Activated T-cell treated with anti-CD3 and anti-CD28 coated beads, Interleukin-2, amount 50 U/mL, for 24 hours (primary cell): ENCODE measurements at regions not wholly inside any gene's neighbourhood (a gene's known extent, or its start where the extent isn't known, plus 50 kb on each side); places are given as distances from the start of the nearest gene placed in this dataset.
"Not testable (repeated sequence)": the region's sequence is repeated elsewhere in the genome, so short reads cannot be mapped to it uniquely, and the experiment has no call there.

Experiments
- DNase-seq: peaks from one replicate; pipeline ENCODE4 v3.0.0-alpha.2; 2020
- H3K27ac Mint-ChIP-seq: 2 replicates; pipeline ENCODE4 v1.8.0; 2020; ENCODE audit warnings: mild to moderate bottlenecking, mixed read lengths
- H3K27me3 Mint-ChIP-seq: 2 replicates; pipeline ENCODE4 v1.8.0; 2020; ENCODE audit warnings: mixed read lengths
- H3K36me3 Mint-ChIP-seq: 2 replicates; pipeline ENCODE4 v1.8.0; 2020; ENCODE audit warnings: low read depth, mixed read lengths
- H3K4me1 Mint-ChIP-seq: 2 replicates; pipeline ENCODE4 v1.8.0; 2020; ENCODE audit warnings: low read depth, mixed read lengths
- H3K4me3 Mint-ChIP-seq: 2 replicates; pipeline ENCODE4 v1.8.0; 2020; ENCODE audit warnings: mild to moderate bottlenecking, moderate library complexity, mixed read lengths
- H3K9me3 Mint-ChIP-seq: 2 replicates; pipeline ENCODE4 v1.8.0; 2020; ENCODE audit warnings: mixed read lengths

DNA sequence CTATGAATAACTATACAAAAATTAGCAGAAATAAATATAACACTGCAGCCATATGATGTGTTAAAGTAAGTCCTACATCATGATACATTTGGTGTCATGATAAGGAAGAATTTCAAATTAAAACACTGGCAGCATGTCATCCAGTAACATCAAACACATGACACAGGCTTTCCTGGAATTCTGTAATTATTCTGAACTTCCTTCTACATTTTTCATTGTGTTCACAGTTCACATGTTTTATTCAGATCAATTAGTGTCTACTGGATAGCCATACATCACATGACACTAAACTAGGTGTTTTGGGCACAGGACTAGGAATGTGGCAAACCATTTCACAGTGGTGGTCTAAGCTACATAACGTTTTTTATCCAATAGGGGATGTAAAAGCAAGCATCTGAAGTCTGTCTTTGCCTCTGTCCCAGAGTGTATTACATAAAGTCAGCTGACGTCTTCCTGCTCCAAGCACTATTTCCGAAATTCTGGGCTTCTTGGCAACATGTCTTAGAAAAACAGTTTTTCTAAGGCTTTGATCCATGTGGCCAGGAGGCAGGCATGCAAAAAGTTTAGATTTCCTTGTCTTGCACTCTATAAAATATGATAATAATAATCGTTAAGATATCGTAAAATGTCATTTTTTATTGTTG is 707.9 kb downstream of the CENPC start:
- H3K4me3 Mint-ChIP-seq, result no peak overlapping the region
- no peak overlapping the region for H3K27ac Mint-ChIP-seq
- DNase-seq, result no peak
- no peaks in the 10 kb centered on the region for H3K27me3 Mint-ChIP-seq
- H3K9me3 Mint-ChIP-seq, result peaks cover 12% of the 10 kb centered on the region
- H3K4me1 Mint-ChIP-seq, result no peaks in the 10 kb centered on the region
- no peaks in the 10 kb centered on the region for H3K36me3 Mint-ChIP-seq

DNA sequence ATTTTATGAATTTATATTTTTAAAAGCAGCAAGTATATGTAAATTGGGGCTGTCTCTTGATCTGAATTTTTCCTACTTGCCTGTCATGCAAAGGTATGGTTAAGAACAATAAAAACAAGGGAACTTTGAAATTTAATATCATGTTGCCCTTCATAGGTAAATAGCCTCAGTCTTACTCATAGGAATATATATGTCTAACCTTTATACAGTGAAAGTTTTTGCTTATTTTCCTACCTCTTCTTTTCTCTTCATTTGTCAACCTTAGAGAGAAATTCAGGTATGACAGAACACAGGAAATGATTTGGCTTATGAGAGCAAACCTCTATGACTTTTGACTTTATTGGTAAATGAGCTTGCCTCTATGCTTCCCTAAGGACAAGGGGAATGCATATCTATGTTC is 716.0 kb downstream of the CENPC start:
- H3K4me1 Mint-ChIP-seq, result no peaks in the 10 kb centered on the region
- H3K9me3 Mint-ChIP-seq, result peaks cover 9% of the 10 kb centered on the region
- DNase-seq, result no peak
- no peak overlapping the region for H3K4me3 Mint-ChIP-seq
- no peaks in the 10 kb centered on the region for H3K27me3 Mint-ChIP-seq
- H3K36me3 Mint-ChIP-seq, result no peaks in the 10 kb centered on the region
- no peak overlapping the region for H3K27ac Mint-ChIP-seq

DNA sequence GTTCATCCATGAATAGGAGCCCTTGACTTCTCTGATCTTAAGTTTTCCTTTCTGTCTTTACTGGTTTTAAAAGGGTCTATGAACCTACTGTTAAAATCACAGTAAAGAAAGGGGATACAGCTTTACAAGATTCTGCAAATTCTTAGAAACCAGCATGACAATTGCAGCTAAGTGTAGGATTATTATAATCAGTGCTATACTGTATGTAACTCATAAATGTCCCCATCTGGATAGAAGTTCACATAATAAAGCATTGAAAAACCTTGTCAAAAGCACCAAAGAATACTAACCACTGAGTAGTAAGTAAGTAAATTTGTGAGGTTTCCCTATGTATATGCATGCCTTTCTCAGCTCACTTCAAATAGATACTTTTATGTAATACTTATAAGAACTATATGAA is 724.6 kb downstream of the CENPC start:
- Mint-ChIP-seq H3K9me3 (peaks cover 5% of the 10 kb centered on the region), H3K36me3 (no peaks in the 10 kb centered on the region), H3K4me3 (no peak overlapping the region), H3K27ac (no peak overlapping the region), H3K27me3 (no peaks in the 10 kb centered on the region), H3K4me1 (no peaks in the 10 kb centered on the region)
- no peak for DNase-seq

DNA sequence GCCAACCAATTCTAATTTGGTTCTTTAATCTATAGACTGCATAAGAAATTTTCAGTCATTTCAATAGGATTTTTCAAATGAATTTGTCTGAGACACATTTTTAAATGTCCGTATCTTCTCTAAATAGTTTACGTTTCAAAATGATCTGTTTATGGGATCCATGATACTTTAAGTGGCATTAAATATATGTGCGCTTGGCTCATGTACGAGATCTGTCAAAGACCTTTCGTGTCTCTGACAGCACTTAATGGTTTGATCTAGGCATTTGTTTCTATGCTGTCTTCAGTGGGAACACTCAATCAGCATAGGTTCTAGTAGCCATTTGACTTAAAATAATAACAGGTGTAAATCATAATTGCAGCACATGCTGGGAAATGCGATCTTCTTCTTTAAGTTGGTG is 731.0 kb downstream of the CENPC start:
- Mint-ChIP-seq H3K4me3 (no peak overlapping the region), H3K27me3 (no peaks in the 10 kb centered on the region), H3K36me3 (no peaks in the 10 kb centered on the region), H3K9me3 (peaks cover 9% of the 10 kb centered on the region), H3K27ac (no peak overlapping the region), H3K4me1 (no peaks in the 10 kb centered on the region)
- DNase-seq, result no peak

DNA sequence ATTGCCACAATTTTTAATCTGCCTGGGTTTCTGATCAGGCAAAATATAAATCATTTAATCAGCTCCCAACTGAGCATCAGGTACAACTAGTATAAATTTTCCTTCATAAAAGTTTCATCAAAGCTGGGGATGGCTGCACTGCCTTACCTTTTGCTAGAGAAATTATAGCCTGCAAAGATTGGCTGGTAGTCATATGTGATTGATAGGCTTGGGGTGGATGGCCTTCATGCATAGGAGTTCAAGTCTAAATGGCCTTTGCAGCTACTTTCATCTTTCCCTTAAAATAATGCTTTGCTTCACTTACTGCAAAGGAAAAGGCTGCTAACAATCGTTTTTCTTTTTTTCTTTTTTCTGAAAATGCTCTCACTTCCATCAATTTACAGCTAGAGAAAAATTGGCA is 739.7 kb downstream of the CENPC start:
- H3K4me3 Mint-ChIP-seq, result no peak overlapping the region
- DNase-seq, result no peak
- H3K36me3 Mint-ChIP-seq, result no peaks in the 10 kb centered on the region
- H3K9me3 Mint-ChIP-seq, result peaks cover 10% of the 10 kb centered on the region
- H3K27me3 Mint-ChIP-seq, result no peaks in the 10 kb centered on the region
- no peaks in the 10 kb centered on the region for H3K4me1 Mint-ChIP-seq
- no peak overlapping the region for H3K27ac Mint-ChIP-seq

DNA sequence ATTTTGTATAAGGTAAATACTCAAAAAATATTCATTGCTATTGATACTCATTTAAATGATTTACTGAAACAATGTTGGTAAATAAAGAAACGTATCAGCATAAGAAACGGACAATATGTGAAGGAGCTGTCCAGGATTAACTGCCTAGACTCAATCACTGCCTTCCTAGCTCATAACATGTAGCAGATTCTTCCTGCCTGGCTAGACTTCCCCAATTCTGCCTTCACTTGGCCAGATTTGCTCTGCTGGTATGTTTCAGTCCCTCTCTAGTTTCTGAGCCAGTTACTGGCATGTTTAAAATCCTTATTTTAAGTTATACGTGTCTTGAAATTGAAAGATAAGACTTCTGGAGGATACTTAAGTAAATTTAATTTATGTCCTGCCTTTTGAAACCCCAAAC is 740.3 kb downstream of the CENPC start:
- H3K36me3 Mint-ChIP-seq, result no peaks in the 10 kb centered on the region
- H3K4me3 Mint-ChIP-seq, result no peak overlapping the region
- H3K27ac Mint-ChIP-seq, result no peak overlapping the region
- H3K27me3 Mint-ChIP-seq, result no peaks in the 10 kb centered on the region
- DNase-seq, result no peak
- H3K4me1 Mint-ChIP-seq, result no peaks in the 10 kb centered on the region
- peaks cover 10% of the 10 kb centered on the region for H3K9me3 Mint-ChIP-seq

DNA sequence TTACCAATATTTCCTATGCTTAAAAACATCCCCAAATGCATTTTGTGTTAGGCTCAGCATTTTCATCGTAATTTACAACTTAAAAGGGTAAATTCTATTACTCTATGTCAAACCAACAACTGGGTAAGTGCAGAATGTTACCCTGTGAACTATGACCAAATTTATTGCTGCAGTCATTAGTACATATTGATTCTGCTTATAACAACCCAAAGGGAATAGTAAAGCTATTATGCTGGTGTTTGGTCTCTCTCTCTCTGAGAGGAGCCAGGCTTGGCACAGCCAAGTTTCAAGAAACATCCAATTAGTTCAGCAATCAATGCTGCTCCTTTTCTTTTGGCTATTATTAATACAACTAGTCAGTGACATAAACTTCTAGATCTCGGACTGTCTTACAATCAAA is 747.7 kb downstream of the CENPC start:
- no peak overlapping the region for H3K4me3 Mint-ChIP-seq
- H3K27me3 Mint-ChIP-seq, result no peaks in the 10 kb centered on the region
- no peak for DNase-seq
- no peaks in the 10 kb centered on the region for H3K4me1 Mint-ChIP-seq
- no peak overlapping the region for H3K27ac Mint-ChIP-seq
- H3K36me3 Mint-ChIP-seq, result no peaks in the 10 kb centered on the region
- peaks cover 9% of the 10 kb centered on the region for H3K9me3 Mint-ChIP-seq

DNA sequence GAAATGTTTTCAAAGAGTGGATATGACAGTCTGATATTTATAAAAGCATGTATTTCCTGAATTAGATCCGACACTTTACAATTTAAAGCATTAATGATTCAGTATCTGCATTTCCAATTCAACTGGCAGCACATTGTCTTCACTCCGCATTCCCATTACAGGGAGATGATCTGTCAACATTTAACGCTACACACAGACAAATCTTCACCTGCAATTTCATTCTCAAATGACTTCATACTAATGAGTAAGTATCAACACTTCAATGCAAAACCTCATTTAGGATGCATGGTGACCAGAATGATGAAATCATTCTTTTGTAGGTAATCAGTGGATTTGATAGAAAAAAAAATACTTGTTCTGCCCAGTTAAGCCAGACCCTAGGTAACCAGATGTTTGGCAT is 749.6 kb downstream of the CENPC start:
- no peak for DNase-seq
- H3K4me3 Mint-ChIP-seq, result no peak overlapping the region
- H3K27ac Mint-ChIP-seq, result no peak overlapping the region
- no peaks in the 10 kb centered on the region for H3K36me3 Mint-ChIP-seq
- no peaks in the 10 kb centered on the region for H3K4me1 Mint-ChIP-seq
- no peaks in the 10 kb centered on the region for H3K27me3 Mint-ChIP-seq
- peaks cover 3% of the 10 kb centered on the region for H3K9me3 Mint-ChIP-seq

DNA sequence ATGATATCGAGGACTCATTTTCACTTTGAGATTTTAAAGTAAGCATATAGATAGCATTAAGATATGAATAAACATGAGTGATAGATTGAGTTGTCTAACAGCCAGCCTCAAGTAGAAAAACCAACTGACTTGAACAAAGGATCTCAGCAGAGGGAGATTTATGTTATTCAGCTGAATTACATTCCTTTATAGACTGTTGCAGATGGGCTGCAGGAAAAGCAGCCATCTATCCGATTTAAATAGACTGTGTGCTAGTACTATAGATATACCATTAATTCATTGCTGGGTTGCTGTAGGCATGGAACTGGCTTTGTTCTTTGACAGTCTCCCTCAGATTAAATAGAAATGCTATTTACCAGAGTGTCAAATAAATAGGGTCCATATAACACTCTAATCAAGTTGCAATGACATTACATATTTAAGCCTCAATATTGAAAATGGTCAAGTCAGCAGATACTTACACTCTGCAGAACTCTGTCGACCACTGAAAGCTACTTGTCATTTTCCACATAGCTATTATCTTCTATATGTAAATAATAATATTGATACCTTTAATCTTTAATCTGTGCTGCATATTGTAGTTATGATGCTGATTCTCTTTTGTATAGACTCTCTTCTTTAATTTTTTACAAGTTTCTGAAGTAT is 750.8 kb downstream of the CENPC start:
- Mint-ChIP-seq H3K4me3 (no peak overlapping the region), H3K27me3 (no peaks in the 10 kb centered on the region), H3K9me3 (peaks cover 3% of the 10 kb centered on the region), H3K27ac (no peak overlapping the region), H3K36me3 (no peaks in the 10 kb centered on the region), H3K4me1 (no peaks in the 10 kb centered on the region)
- DNase-seq, result no peak

DNA sequence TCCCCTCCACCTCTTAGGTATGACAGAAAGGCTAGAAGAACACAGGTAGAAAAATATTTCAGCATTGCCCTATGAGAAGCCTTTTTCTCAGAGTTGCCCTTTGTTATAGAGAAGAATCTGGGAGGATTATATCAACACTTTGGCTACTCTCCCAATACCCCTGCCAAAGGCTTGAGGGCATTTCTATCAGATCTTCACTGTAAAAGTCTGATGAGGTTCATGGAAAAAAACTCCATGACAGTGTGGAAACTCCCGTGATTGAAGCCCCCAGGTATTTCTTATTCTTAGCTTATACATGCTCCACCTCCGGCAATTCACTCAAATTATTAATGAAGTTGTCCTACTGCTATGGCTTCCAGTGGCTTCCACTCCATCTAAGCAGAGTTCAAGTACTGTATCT is 753.6 kb downstream of the CENPC start:
- no peak overlapping the region for H3K4me3 Mint-ChIP-seq
- H3K27me3 Mint-ChIP-seq, result no peaks in the 10 kb centered on the region
- no peaks in the 10 kb centered on the region for H3K36me3 Mint-ChIP-seq
- no peaks in the 10 kb centered on the region for H3K4me1 Mint-ChIP-seq
- no peak for DNase-seq
- H3K9me3 Mint-ChIP-seq, result peaks cover 3% of the 10 kb centered on the region
- no peak overlapping the region for H3K27ac Mint-ChIP-seq

DNA sequence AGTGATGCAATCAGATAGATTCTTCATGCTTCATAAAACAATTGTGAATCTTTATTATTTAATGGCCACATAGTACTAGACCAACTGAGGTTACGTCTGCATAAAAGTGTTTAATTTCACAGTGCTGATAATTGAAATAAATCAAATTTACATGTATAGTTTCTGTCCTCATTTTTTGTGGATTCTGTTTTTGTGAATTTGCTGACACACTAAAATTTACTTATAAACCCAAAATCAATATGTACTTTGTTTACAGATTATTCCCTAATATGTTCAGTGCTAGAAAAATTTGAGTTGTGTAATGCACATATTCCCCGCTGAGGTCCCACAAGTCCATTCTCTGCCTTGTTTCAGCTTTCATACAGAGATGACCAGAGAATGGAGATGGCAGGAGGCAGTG is 759.8 kb downstream of the CENPC start:
- Mint-ChIP-seq H3K36me3 (no peaks in the 10 kb centered on the region), H3K9me3 (peaks cover 4% of the 10 kb centered on the region), H3K27ac (no peak overlapping the region), H3K4me1 (no peaks in the 10 kb centered on the region), H3K27me3 (no peaks in the 10 kb centered on the region), H3K4me3 (no peak overlapping the region)
- DNase-seq, result no peak

DNA sequence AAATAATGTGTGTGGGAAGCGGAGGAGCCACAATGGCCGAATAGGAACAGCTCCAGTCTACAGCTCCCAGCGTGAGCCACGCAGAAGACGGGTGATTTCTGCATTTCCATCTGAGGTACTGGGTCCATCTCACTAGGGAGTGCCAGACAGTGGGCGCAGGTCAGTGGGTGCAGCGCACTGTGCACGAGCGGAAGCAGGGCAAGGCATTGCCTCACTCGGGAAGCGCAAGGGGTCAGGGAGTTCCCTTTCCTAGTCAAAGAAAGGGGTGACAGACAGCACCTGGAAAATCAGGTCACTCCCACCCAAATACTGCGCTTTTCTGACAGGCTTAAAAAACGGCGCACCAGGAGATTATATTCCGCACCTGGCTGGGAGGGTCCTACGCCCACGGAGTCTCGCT is 762.6 kb downstream of the CENPC start:
- H3K27ac Mint-ChIP-seq, H3K4me1 Mint-ChIP-seq, H3K9me3 Mint-ChIP-seq, H3K36me3 Mint-ChIP-seq, H3K27me3 Mint-ChIP-seq, H3K4me3 Mint-ChIP-seq, DNase-seq: not testable (repeated sequence)

DNA sequence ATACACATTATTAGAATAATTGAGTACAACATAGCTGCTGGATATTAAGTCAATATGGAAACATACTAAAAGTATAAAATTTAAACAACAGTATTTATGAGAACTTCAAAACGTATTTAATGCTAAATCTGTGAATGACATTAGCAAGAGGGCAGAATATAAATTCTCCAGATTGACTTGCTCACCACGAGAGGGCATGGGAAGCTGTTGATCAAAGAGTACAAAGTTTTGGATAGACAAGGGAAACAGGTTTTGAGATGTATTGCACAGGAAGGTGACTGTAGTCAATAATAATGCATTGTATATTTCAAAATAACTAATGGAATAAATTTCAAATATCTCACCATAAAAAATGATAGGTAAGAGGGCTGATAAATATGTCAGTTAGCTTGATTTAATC is 768.2 kb downstream of the CENPC start:
- Mint-ChIP-seq H3K27ac (no peak overlapping the region), H3K4me1 (no peaks in the 10 kb centered on the region), H3K36me3 (no peaks in the 10 kb centered on the region), H3K4me3 (no peak overlapping the region), H3K9me3 (peaks cover 2% of the 10 kb centered on the region), H3K27me3 (no peaks in the 10 kb centered on the region)
- no peak for DNase-seq

DNA sequence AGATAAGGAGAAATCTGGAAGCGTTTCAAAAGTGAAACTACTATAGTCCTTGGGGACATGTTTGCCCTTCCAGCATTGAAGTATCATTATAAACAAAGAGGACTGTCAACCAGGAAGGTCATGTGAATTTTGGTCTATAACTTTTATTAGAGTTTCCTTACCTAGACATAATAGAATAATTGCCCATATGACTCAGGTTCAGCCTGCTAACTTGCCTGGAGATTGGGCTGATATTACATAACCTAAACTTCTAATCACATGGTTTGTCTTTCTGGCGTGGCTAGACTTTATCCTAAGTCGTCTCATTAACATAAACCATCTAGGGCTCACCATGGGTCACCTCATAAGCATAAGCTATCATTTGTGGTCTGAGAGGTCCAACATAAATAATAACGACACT is 775.9 kb downstream of the CENPC start:
- H3K36me3 Mint-ChIP-seq, result no peaks in the 10 kb centered on the region
- H3K9me3 Mint-ChIP-seq, result peaks cover 5% of the 10 kb centered on the region
- H3K4me1 Mint-ChIP-seq, result no peaks in the 10 kb centered on the region
- no peak overlapping the region for H3K27ac Mint-ChIP-seq
- no peak for DNase-seq
- no peaks in the 10 kb centered on the region for H3K27me3 Mint-ChIP-seq
- H3K4me3 Mint-ChIP-seq, result no peak overlapping the region

DNA sequence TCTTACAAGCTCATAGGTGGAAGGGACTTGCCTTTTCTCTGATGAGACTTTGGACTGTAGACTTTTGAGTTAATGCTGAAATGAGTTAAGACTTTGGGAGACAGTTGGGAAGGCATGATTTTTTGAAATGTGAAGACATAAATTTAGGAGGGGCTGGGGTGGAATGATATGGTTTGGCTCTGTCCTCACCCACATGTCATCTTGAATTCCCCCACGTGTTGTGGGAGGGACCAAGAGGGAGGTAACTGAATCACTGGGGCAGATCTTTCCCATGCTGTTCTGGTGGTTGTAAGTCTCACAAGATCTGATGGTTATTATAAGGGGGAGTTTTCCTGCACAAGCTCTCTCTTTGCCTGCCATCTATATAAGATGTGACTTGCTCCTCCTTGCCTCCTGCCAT is 777.9 kb downstream of the CENPC start:
- Mint-ChIP-seq H3K27me3 (no peaks in the 10 kb centered on the region), H3K27ac (no peak overlapping the region), H3K9me3 (peaks cover 4% of the 10 kb centered on the region), H3K4me1 (no peaks in the 10 kb centered on the region), H3K36me3 (no peaks in the 10 kb centered on the region), H3K4me3 (no peak overlapping the region)
- no peak for DNase-seq

DNA sequence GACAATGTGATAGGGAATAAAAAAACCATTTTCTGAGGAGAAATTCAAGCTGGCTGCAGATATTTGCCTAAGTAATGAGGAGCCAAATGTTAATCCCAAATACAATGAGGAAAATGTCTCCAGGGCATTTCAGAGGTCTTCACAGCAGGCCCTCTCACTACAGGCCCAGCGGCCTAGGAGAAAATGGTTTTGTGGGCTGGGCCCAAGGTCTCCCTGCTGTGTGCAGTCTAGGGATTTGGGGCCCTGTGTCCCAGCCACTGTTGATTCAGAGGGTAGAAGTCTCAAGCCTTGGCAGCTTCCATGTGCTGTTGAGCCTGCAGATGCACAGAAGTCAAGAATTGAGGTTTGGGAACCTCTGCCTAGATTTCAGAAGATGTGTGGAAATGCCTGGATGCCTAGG is 778.7 kb downstream of the CENPC start:
- Mint-ChIP-seq H3K4me1 (no peaks in the 10 kb centered on the region), H3K9me3 (peaks cover under 1% of the 10 kb centered on the region), H3K27ac (no peak overlapping the region), H3K27me3 (no peaks in the 10 kb centered on the region), H3K36me3 (no peaks in the 10 kb centered on the region), H3K4me3 (no peak overlapping the region)
- no peak for DNase-seq
